ENCODE measurements at regions not wholly inside any gene's neighbourhood (a gene's known extent, or its start where the extent isn't known, plus 50 kb on each side); places are given as distances from the start of the nearest gene placed in this dataset.
"Not testable (repeated sequence)": the region's sequence is repeated elsewhere in the genome, so short reads cannot be mapped to it uniquely, and the experiment has no call there.

GRCh38 chr2:43146083-43146482, 80.3 kb downstream of the ZFP36L2 start:
- DNase-seq, result no peak

- DNase-seq, result no peak
These were observed 82.1 kb downstream of the ZFP36L2 start for GRCh38 chr2:43144263-43144662.

GRCh38 chr2:43143756-43144155, 82.7 kb downstream of the ZFP36L2 start:
- no peak for DNase-seq

GRCh38 chr2:43142921-43143438, 83.4 kb downstream of the ZFP36L2 start:
- DNase-seq, result peak in 1 of 2 donors; percentile 71

- not testable (repeated sequence) for DNase-seq
These were observed 84.7 kb downstream of the ZFP36L2 start for GRCh38 chr2:43141636-43142151.

GRCh38 chr2:43139996-43140621, 86.3 kb downstream of the ZFP36L2 start:
- peak; percentile 43 to 62 for DNase-seq

- no peak for DNase-seq
These were observed 86.9 kb downstream of the ZFP36L2 start for GRCh38 chr2:43139501-43139900.

GRCh38 chr2:43138441-43138840, 88.0 kb downstream of the ZFP36L2 start:
- DNase-seq, result no peak

GRCh38 chr2:43136876-43137275, 89.5 kb downstream of the ZFP36L2 start:
- DNase-seq, result peak; percentile 86 to 89

- no peak for DNase-seq
These were observed 90.2 kb downstream of the ZFP36L2 start for GRCh38 chr2:43136011-43136799.

- no peak for DNase-seq
These were observed 90.8 kb downstream of the ZFP36L2 start for GRCh38 chr2:43135583-43135982.

GRCh38 chr2:43134571-43134889, 91.9 kb downstream of the ZFP36L2 start:
- no peak for DNase-seq

GRCh38 chr2:43133708-43134570, 92.5 kb downstream of the ZFP36L2 start:
- peak; percentile 75 to 87 for DNase-seq

- DNase-seq, result no peak
These were observed 93.1 kb downstream of the ZFP36L2 start for GRCh38 chr2:43133336-43133707.

GRCh38 chr2:43132683-43133301, 93.6 kb downstream of the ZFP36L2 start:
- peak in 1 of 2 donors; percentile 28 for DNase-seq

- peak in 1 of 2 donors; percentile 24 for DNase-seq
These were observed 94.3 kb downstream of the ZFP36L2 start for GRCh38 chr2:43131890-43132682.

GRCh38 chr2:43131051-43131889, 95.1 kb downstream of the ZFP36L2 start:
- DNase-seq, result peak; percentile 87 to 88

GRCh38 chr2:43130548-43130875, 95.9 kb downstream of the ZFP36L2 start:
- no peak for DNase-seq

- peak; percentile 56 to 76 for DNase-seq
These were observed 96.5 kb downstream of the ZFP36L2 start for GRCh38 chr2:43129676-43130547.

GRCh38 chr2:43128559-43128955, 97.8 kb downstream of the ZFP36L2 start:
- no peak for DNase-seq

Data from CD4-positive, alpha-beta T cell treated with Interleukin-4 for 1 hour (primary cell).